SK-N-SH treated with all-trans-retinoic acid at 6 μM for 48 hours (cell line): ENCODE measurements at regions not wholly inside any gene's neighbourhood (a gene's known extent, or its start where the extent isn't known, plus 50 kb on each side); places are given as distances from the start of the nearest gene placed in this dataset.

Experiments used
- CREB5 ChIP-seq: fragments of 250-450 bp; sonication (Bioruptor Pico); IDR thresholded peaks from 2 replicates; pipeline ENCODE4 v1.5.1; 2020; ENCODE audit warnings: low read depth, mild to moderate bottlenecking, moderate library complexity
- CSDC2 ChIP-seq: fragments of 250-450 bp; sonication (Bioruptor Pico); IDR thresholded peaks from 2 replicates; pipeline ENCODE4 v1.5.0; 2020; ENCODE audit warnings: mild to moderate bottlenecking, moderate library complexity
- ZFP3 ChIP-seq: fragments of 250-450 bp; sonication (Bioruptor Pico); IDR thresholded peaks from 2 replicates; pipeline ENCODE4 v1.5.0; 2020; ENCODE audit warnings: mild to moderate bottlenecking, moderate library complexity
- ZFP30 ChIP-seq: fragments of 450-650 bp; formaldehyde crosslinking; IDR thresholded peaks from 2 replicates; pipeline ENCODE4 v1.5.0; 2022; ENCODE audit warnings: mild to moderate bottlenecking, moderate library complexity
- ZNF8 ChIP-seq: fragments of 450-650 bp; formaldehyde crosslinking; IDR thresholded peaks from 2 replicates; pipeline ENCODE4 v1.5.0; 2020; ENCODE audit warnings: mild to moderate bottlenecking, moderate library complexity

- TF ChIP-seq ZNF8 (CRISPR knock-in tag) = no peak
- TF ChIP-seq CREB5 (CRISPR knock-in tag) = no peak
- TF ChIP-seq ZFP3 (CRISPR knock-in tag) = no peak
- TF ChIP-seq ZFP30 (CRISPR knock-in tag) = no peak
- no peak for TF ChIP-seq CSDC2
Observed at GRCh38 chrX:39451046-39451445, 646.7 kb downstream of the BCOR start.
